ENCODE measurements at regions not wholly inside any gene's neighbourhood (a gene's known extent, or its start where the extent isn't known, plus 50 kb on each side); places are given as distances from the start of the nearest gene placed in this dataset.
"Not testable (repeated sequence)": the region's sequence is repeated elsewhere in the genome, so short reads cannot be mapped to it uniquely, and the experiment has no call there.

DNA sequence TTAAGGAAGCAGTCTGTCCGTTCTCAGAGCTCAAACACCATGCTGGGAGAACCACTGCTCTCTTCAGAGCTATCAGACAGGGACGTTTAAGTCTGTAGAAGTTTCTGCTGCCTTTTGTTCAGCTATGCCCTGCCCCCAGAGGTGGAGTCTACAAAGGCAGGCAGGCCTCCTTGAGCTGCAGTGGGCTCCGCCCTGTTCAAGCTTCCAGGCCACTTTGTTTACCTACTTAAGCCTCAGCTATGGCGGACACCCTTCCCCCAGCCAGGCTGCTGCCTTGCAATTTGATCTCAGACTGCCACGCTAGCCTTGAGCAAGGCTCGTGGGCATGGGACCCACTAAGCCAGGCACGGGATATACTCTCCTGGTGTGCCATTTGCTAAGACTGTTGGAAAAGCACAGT is 180.7 kb upstream of the TMEM196 start:
- not testable (repeated sequence) for DNase-seq

DNA sequence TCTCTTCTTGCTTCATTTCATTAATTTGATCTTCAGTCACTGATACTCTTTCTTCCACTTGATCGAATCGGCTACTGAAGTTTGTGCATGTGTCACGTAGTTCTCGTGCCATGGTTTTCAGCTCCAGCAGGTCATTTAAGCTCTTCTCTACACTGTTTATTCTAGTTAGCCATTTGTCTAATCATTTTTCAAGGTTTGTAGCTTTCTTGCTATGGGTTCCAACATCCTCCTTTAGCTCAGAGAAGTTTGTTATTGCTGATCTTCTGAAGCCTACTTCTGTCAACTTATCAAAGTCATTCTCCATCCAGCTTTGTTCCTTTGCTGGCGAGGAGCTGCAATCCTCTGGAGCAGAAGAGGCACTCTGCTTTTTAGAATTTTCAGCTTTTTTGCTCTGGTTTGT is 180.0 kb upstream of the TMEM196 start:
- DNase-seq: not testable (repeated sequence)

GRCh38 chr7:19948160-19948559 is 174.7 kb upstream of the TMEM196 start:
- DNase-seq: no peak

GRCh38 chr7:19944363-19945120 is 171.1 kb upstream of the TMEM196 start:
- DNase-seq: no peak

- no peak for DNase-seq
Observed at GRCh38 chr7:19939746-19940145, 166.3 kb upstream of the TMEM196 start.

DNA sequence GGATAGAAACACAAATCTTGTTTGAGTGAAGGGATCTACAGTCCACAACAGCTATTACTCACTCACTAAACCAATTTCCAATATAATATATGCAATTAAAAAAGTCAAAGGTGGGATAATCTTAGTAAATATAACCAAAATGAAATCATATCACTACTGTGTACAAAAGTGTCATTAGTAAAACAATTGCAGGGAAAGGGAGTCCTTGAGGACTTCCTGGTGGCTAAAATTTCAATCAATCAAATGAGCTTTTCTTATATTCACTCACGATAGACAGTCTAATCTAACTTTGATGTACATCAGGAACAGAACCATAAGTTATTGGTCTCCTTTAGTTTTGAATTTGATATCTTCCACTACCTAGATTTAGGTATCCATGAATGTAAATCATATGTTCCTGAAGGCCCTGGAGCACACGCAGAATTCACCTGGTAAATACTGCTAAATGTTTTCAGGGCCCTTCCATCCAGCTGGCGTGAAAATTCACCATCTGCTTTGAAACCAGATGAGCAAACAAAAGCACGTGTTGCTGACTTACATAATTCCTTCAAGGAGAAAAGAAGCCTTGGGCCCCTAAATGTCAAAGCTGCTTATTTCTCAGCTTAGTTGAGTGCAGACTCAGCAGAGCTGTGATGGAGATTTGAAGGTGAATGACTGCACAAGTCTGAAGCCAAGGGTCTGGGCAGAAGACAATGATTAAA is 159.3 kb upstream of the TMEM196 start:
- no peak for DNase-seq

DNA sequence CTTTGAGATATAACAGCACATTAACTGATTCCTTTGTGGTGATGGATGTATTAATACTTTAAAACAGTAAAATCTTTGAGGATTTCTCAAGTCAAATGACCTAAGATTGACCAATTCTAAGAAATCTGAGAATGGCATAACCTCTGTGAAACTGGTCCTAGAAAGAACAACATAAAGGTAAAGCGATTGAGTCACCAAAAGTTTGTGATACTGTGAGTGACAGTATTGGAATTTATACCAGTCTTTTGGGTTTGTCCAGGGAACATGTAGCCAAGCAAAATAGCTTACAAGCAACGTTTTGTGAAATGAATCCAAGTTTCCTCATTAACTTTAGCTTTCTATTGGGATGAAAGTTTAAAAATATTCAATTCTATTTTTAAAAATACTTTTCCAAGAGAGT is 157.4 kb upstream of the TMEM196 start:
- no peak for DNase-seq

DNA sequence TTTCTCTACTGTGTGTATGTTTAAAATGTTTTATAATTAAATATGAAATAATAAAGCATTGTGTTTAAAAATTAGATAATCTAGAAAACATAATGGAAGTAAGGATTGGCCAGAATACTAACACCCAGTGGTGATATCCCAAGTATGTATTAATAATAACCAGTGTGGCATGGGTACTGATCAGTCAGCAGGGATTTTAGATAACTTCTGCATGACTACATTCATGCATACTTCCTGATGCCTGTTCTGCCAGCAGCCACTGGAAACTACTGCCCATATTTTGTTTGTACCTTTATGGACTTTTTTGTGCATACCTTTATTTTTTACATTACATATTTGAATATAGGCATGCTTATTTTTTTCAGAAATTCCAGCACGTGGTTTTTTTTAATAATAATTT is 156.6 kb upstream of the TMEM196 start:
- DNase-seq: no peak

GRCh38 chr7:19928247-19928646 is 154.8 kb upstream of the TMEM196 start:
- DNase-seq: no peak

DNA sequence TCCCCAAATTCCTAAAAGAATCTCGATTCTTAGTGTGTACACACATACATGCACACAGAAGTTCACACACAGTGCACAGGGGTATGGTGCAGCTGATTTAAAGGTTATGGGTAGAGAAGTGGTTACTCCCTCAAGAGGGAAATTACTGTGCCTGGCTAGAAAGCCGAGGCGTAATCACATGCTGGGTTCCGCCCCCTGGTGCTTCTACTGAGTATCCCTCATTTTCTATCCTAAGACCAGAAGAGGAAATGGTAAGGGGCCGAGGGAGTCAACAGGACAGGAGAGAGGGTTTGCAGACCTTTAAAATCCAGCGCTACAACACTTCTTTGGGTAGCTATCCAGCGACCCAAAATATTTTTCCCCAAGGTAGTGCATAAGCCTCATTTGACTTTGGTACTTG is 147.3 kb upstream of the TMEM196 start:
- no peak for DNase-seq

GRCh38 chr7:19920166-19920565 is 146.7 kb upstream of the TMEM196 start:
- no peak for DNase-seq

DNA sequence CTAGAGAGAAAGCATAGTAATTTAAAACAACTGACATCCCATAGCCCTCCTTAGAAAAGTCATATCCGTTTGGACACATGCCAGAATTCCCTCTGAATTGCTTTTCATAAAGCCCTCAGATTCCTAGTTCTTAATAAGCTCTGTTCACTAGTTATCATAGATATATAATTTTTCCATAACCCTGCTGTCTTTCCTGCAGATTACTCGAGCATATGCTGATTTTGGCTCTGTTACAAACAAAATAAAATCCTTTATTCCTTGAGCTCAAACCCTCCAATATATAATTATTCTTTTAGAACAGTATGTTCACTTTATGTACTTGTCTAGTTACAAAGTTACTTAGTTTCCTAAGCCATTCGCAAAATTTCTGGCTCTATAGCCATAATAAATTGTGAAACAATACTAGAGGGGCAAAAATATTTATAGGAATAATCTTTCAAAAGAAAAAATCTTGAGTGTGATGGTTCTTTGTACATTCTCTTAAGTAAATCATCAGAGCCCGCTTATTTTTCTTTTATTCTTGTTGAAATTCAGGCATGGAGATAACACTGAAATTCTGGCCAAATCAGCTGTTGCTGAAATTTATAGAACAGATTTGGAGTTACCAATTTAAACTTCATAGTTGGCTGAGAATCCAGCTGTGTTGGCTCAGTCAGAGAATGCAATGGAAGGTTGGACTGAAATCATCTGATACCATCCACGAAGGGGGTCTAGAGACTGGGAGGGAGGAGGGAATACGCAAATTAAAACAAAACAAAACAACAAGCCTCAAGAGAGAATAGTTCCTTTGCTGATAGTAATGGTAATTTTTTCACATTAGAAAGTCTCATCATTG is 146.1 kb upstream of the TMEM196 start:
- DNase-seq: no peak

GRCh38 chr7:19916046-19916445 is 142.6 kb upstream of the TMEM196 start:
- no peak for DNase-seq

DNA sequence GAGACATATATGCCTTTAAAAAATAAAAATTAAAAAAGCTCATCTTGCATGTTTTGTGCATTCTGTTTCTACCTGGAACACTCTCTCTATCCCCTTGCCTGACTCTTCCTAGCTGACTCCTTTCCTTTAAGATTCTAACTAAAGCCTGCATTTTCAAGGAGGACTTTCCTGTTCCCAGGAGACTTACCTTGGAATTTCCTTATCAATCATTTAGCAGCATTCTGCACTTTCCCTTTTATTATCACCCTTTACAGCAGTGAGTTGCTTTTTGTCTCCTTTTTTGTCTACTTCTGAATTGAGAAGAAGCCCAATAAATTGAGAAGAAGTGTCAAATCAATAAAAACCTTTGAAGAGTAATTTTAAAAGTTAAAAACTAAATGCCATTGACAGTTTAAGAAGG is 142.2 kb upstream of the TMEM196 start:
- no peak for DNase-seq

- DNase-seq: no peak
Observed at GRCh38 chr7:19914866-19915265, 141.4 kb upstream of the TMEM196 start.

GRCh38 chr7:19900118-19900517 is 126.7 kb upstream of the TMEM196 start:
- no peak for DNase-seq

DNA sequence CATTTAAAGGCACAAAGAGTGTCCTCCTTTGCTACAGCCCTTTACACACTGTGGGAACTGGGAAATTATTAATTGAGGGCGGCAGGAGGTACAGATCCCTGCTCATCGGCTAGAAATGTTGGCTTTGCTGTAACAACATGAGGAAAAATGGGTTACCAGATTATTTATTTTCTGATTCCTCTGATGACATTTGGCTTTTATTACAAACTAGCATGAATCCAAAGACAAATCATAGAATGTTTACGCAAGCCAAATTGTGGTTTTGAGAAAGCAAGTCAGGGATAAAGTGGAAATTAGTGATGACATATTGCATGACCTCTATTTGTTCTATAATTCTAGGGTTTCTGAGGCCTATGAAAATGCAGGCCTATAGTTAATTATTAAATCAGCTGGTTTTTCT is 126.1 kb upstream of the TMEM196 start:
- no peak for DNase-seq

DNA sequence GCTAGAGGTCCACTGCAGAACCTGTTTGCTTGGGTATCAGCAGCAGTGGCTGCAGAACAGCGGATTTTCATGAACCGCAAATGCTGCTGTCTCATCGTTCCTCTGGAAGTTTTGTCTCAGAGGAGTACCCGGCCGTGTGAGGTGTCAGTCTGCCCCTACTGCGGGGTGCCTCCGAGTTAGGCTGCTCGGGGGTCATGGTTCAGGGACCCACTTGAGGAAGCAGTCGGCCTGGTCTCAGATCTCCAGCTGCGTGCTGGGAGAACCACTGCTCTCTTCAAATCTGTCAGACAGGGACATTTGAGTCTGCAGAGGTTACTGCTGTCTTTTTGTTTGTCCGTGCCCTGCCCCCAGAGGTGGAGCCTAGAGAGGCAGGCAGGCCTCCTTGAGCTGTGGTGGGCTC is 109.5 kb upstream of the TMEM196 start:
- DNase-seq: not testable (repeated sequence)

DNA sequence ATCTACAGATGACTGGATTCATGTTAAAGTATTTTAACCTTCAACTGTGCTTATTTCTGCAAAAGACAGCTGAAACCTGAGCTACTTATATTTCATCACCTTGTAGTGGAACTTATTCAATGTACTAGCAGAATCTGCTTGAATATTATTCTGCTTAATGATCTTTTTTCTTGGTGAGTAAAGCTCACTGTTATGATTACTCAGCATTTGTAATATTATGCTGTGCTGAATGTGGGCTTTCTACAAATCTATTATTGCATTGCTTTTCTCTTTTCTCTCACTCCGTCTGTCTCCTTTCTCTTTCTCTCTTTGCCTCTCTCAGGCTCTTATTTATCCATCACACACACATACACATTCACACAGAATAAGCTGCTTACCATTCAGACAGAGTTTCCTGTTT is 98.7 kb upstream of the TMEM196 start:
- no peak for DNase-seq

GRCh38 chr7:19871102-19871501 is 97.7 kb upstream of the TMEM196 start:
- no peak for DNase-seq

DNA sequence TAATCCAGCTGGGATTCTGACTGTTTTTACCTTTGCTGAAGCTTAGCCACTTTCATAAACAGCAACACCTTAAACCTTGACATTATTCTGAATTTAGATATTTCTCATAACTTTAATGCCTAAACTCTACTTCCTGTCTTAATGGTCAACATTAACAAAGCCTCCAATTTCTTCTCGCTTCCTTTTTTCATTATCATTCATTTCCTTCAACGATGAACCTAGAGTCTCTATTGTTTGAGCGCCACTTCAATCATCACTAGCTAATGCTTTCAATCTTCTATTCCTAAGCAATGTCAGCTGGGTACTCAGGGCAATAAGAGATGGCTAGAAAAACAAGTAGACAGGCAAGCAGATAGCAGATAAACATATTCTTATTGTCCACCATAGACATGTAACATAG is 96.6 kb upstream of the TMEM196 start:
- no peak for DNase-seq

DNA sequence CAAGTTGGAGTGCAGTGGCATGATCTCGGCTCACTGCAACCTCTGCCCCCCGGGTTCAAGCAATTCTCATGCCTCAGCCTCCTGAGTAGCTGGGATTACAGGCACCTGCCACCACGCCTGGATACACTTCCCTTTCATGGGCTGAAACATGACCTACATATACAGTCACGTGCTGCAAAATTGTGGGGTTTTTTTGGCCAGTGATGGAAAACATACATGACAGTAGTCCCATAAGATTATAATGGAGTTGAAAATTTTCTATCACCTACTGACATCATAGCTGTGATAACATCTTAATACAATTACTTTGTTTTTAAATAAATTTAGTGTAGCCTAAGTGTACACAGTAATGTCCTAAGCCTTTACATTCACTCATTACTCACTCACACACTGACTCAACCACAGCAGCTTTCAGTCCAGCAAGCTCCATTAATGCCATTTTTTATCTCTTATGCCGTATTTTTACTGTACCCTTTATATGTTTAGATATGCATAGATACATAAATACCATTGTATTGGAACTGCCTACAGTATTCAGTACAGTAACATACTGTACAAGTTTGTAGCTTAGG is 79.9 kb upstream of the TMEM196 start:
- no peak for DNase-seq

DNA sequence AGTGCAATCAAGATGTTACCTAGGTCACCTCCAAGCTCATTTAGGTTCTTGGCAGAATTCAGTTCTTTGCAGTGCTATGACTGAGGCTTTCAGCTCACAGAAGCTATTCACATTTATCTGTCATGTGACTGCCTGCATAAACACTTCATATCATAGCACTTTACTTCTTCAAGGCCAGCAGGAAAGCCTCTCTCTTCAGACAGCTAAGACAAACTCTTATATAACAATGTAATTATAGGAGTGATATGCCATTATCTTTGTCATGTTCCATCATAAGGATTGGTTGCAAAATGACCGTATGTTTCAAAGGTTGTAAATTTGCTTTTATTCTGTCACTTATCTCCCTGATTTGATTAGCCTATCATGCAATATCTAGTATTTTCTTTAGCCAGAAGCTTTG is 78.8 kb upstream of the TMEM196 start:
- no peak for DNase-seq

All from activated T-cell treated with anti-CD3 and anti-CD28 coated beads, Interleukin-2, amount 50 U/mL, for 48 hours (primary cell).